NCI-H2107 treated with DMSO at 0.1 percent for 48 hours (cell line): ENCODE measurements at regions not wholly inside any gene's neighbourhood (a gene's known extent, or its start where the extent isn't known, plus 50 kb on each side); places are given as distances from the start of the nearest gene placed in this dataset.
"Not testable (repeated sequence)": the region's sequence is repeated elsewhere in the genome, so short reads cannot be mapped to it uniquely, and the experiment has no call there.

Experiments
- DNase-seq: peaks from one replicate; lab custom pipeline; 2025; ENCODE audit not compliant: unreplicated experiment; lab: John Stamatoyannopoulos, UW

GRCh38 chr4:138341739-138342415 lies 99.7 kb upstream of the SLC7A11 start:
- no peak for DNase-seq

- no peak for DNase-seq
Measured at GRCh38 chr4:138338840-138339239, 96.7 kb upstream of the SLC7A11 start.

- DNase-seq = not testable (repeated sequence)
Measured at GRCh38 chr4:138338222-138338621, 96.1 kb upstream of the SLC7A11 start.

DNA sequence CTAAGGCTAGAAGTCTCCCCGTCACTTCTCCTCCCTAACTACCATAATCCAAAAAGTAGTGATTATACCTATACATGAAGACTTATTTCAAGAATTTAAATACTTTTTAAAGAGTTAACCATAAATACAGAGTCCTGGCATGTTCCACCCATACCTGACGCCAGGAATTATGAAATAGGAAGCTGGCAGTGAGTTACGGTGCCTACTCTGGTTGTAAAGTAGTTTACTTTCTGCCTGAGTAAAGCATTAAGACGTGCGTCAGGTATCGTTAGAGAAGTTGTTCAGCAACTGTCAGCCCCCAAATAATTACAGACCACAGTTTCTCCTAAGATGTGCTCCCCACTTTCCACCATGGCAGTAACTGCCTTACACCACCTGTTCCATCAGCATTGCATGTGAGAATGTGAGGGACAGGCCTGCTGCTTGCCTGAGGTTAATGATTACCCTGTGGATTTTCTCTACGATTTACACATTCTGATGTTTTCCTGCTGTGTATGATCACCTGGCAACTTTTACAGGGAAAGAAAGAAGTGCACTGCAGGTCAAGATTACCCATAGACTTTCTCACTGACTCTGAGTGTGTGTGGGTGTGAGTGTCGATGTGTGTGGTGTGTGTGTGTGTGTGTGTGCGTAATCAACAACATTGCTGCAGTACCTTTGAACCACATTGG lies 92.3 kb upstream of the SLC7A11 start:
- no peak for DNase-seq

GRCh38 chr4:138332415-138332814 lies 90.3 kb upstream of the SLC7A11 start:
- not testable (repeated sequence) for DNase-seq

GRCh38 chr4:138330531-138330930 lies 88.4 kb upstream of the SLC7A11 start:
- DNase-seq = no peak

GRCh38 chr4:138329506-138330070 lies 87.4 kb upstream of the SLC7A11 start:
- no peak for DNase-seq

DNA sequence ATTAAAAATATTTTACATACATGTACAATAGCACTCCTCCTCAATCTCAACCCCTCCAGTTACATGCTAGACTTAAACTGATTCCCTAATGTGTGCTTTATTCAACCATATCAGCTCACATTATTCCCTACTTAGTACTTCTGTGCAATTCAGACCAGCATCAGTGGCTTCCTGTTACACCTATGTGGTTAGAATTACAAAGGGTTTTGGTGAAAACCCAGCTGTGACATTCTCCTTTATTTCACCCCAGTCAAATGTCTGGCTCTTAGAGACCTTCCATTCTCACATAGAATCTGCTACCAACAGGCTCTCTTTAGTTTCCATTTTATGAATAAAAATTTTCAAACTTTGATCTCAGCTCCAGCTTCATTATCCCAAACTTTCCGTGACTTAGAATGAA lies 85.2 kb upstream of the SLC7A11 start:
- peak; percentile 65 for DNase-seq

GRCh38 chr4:138320831-138321230 lies 78.7 kb upstream of the SLC7A11 start:
- no peak for DNase-seq

GRCh38 chr4:138320030-138320429 lies 77.9 kb upstream of the SLC7A11 start:
- no peak for DNase-seq

DNA sequence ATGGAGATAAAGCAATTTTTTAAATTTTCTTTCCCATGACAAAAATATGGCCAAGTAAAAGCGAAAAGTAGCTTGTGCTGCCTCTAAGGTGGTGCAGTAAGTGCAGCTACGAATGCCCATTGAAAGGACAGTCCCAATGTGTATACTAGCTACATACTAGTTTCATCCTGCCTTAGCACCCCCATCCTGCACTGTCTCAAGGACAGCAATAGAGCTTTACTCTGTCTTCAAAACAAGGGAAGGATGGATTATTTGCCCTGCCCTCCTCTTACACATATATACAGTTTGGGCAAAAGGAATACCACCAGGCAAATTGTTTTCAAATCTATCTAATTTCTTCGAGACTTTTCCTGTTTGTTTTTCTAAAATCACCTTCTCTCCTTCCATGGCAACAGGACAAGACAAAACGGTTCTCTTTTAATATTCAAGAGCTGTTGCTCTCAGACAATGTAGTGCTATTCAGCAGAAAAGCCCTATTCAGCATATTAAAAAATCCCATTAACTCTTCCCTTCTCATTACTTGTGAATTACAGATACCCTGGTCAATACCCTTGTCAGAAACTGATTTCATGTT lies 75.1 kb upstream of the SLC7A11 start:
- no peak for DNase-seq

DNA sequence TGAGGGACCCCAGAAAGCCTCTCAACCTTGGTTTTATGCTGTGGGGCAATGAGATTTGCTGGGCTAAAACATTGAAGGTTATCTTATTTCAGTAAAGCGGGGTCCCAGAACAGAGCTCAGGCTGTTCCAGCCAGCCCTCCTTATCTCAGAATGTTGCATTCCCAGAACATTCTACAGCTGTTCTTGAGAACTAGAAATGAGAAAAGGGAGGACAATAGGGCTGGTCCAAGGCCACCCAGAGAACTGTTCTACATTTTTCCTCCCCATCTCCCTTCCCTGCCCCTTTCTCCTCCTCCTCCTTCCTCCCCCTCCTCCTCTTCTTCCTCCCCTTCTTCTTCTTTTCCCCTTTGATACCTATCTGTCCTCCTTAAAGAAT lies 70.4 kb upstream of the SLC7A11 start:
- DNase-seq = no peak

DNA sequence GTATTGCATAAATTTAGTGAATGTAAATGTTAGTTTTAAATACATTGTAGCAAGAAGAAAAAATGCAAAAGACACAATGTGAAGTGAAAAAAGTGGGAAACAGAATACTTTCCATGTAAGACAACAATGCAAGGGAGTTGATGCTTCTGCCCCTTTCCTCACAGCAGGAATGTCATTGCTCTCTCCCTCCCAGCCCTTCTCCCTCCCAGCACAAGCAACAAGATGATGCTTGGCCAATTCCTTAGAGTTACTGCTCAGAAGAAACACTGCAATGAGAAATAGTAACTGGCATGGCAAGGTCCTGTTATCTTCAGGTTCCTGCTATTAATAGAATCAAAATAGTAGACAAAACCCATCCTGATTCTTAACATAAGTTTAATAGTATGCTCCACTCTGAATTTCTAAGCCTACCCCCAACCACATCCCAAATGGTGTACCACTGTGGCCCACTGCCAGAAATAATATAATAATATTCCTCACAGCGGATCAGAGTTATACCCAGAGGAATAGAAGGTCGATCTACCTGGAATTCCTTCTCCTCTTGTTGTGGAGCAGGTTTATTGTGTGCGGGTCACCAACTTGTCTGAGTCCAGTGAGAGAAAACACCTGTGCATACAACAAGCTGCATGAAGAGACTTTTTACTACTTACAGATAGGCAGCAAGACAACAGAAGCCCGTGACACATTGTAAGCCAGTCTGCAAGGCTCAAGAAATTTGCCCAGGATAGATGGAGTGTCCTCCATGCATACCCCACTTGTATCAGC lies 69.8 kb upstream of the SLC7A11 start:
- DNase-seq = no peak

- no peak for DNase-seq
Measured at GRCh38 chr4:138310991-138311390, 68.8 kb upstream of the SLC7A11 start.

DNA sequence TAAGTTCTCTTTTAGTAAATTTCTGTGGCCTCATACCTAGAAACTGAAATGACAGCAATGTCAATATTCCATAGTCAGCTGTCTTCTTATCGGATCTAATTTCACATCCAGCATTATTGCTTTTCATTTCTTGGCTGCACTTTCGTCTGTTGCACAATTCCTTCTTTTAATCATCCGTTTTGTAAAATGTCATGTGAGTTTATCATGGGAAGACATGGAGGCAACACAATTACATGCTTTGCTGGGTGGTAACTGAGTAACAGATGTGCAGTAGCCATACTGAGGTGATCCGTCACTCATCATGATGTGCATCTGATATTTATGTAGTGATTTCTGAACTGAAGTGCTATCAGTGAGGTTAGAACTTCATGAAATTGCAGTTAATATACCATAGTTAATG lies 68.3 kb upstream of the SLC7A11 start:
- DNase-seq = no peak

DNA sequence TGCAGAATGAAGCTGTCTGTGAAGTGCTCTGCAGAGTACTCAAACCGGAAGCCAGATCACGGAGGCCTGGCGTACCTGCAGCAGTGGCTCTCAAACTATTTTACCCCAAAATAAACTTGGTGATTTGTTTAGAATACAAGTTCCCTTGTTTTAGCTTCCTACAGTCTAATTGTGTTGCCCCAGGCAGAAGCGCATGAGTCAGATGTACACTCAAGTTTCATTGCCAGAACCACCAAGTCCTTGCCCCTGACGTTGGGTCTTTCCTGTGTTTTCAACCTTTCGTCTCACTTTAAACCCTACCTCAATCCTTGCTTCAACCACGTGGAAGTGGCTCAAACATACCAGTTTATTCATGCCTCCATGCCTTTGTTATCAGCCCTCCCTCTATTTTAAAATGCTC lies 66.2 kb upstream of the SLC7A11 start:
- no peak for DNase-seq

- DNase-seq = no peak
Measured at GRCh38 chr4:138307319-138307718, 65.2 kb upstream of the SLC7A11 start.

DNA sequence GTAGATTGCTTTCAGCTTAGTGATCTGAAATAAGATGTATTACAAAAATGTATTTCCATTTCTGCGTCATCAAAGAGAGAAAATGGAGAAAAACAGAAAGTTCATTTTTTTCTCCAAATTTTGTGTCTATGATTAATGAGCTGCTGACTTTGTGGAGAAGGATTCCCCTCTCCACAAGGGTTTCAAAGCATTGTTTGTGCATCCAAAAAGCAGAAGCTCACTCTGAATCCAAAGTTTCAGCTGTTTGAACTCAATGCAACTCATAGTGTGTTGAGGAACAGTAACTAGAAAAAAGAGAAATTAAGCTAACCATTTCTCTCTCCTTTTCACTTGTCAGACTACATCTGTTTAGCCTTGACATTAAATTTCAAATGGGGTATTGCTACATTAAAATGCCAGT lies 62.9 kb upstream of the SLC7A11 start:
- no peak for DNase-seq

DNA sequence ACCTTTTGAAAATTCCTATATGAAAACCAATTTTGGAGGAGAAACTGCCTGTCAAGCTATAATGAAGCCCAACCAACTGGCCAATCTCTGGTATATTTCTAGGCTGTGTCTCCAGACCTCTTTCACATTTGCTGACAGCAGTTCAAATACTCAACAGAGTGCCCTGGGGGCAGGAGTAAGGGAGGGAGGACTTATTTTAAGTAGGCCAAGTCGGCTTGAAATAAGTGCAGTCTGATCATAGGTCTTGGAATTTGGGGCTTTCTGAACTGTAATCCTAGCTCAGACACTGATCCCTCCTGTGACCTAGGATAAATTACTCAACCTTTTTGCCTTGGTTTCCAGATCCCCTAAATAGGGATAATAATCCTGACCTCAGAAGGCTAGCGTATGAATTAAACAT lies 59.4 kb upstream of the SLC7A11 start:
- no peak for DNase-seq

DNA sequence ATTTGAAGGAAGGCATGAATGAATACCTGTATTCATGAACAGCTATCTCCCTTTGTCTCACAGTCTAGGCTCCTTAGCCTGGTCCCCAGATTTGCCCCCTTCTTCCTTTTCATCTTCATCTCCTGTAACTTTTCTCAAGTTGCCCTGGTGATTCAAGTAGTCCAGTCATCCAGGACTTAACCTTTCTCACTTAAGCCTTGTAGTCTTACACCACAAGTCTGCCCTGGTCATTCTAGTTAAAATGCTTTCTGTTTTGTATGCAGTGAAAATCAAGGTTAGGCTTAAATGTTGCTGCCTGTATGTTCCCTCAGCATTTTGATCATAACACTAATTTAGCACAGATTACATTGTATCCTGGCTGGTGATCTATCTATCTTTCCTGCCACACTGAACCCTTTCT lies 58.5 kb upstream of the SLC7A11 start:
- DNase-seq = no peak

DNA sequence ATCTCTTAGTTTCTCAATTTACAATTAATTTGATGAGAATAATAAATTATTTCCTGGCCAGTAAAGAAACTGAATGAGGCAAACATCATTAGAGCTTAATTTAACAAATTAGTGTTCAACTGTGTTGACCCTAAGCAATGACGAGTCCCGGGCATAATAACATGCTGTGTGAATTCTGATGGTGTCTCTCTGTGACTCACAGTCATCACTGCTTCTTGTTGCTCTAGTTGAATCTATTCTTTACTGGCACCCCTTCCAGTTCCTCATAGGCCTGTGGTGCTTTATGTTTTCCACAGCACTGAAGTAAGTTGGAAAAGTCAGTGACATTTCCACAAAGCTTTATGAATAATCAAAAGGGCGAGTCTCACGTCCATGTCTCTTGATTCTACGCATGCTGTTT lies 57.7 kb upstream of the SLC7A11 start:
- no peak for DNase-seq

DNA sequence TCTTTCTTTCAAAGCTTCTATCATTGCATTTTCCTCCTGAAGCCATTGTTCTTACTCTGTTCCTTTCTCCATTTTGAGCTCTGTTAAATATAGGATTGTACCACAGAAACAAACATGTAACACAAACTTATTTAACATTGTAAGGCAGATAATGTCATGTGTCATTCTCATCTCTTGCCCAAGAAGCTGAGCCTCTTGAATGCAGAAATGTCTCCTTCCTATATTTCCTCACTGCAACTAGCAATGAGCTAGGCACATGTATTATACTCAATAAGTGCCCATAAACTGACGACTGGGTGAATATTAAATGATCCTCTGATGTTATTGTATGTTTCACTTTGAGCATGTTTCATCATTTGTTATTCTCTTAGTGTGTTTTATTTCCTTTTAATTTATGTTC lies 56.7 kb upstream of the SLC7A11 start:
- no peak for DNase-seq
